K562 (cell line): ENCODE measurements at regions not wholly inside any gene's neighbourhood (a gene's known extent, or its start where the extent isn't known, plus 50 kb on each side); places are given as distances from the start of the nearest gene placed in this dataset.

Source experiments
- ATAC-seq: fragments of 200-7000 bp; cut with Tn5 transposase; 3 replicates; pipeline ENCODE4 v1.9.1; 2020; ENCODE audit warnings: moderate library complexity
- BruUV-seq: library from RNA; stranded (reverse); fragments of 400-500 nt; replicated peaks from 2 replicates; lab custom pipeline; 2021; lab: Mats Ljungman, UMichigan
- CTCF ChIA-PET: fragments of 300-600 bp; formaldehyde crosslinking; extraction: SDS; loops from one replicate; lab custom pipeline; 2021; ENCODE audit warnings: low intra/inter-chr PET ratio; lab: Yijun Ruan, JAX
- POLR2A ChIA-PET: fragments of 300-600, 350-650 bp; sonication (Branson Sonifier 250); formaldehyde crosslinking; extraction: SDS; loops from one replicate; lab custom pipeline; 2021; ENCODE audit warnings: antibody characterized with exemption, inconsistent platforms; lab: Yijun Ruan, JAX
- DNase-seq, 4 experiments: peaks; one replicate each; pipeline versions ENCODE4 v3.0.0 to v3.0.0-alpha.2; 2011 to 2018; ENCODE audit warnings: low spot score in 3 of 4, mixed read lengths in 3 of 4; ENCODE audit errors: extremely low read depth in 1 of 4
- FAIRE-seq: peaks from 2 replicates; lab custom pipeline; 2011; peaks lifted over from hg19 to GRCh38; lab: Jason Lieb, UNC
- H2AFZ ChIP-seq: 2 replicates; pipeline ENCODE4 v1.6.0; 2011; ENCODE audit warnings: low read depth, low read length, control low read depth, inconsistent platforms
- H3K27ac ChIP-seq: fragments of 200-600 bp; 3 replicates; pipeline ENCODE4 v1.8.0; 2011; ENCODE audit warnings: low read depth, mild to moderate bottlenecking, control low read depth, inconsistent platforms, low read length, moderate library complexity, mixed read lengths; ENCODE audit errors: extremely low read depth
- H3K27me3 ChIP-seq, 2 experiments: fragments of 300-600 bp in 1 of 2; 2 replicates in 1 of 2; 3 replicates in 1 of 2; pipeline versions ENCODE4 v1.6.0 to v1.8.0; 2011; ENCODE audit warnings: inconsistent platforms in 2 of 2, low read length in 2 of 2, mild to moderate bottlenecking in 1 of 2, mixed read lengths in 1 of 2, moderate library complexity in 1 of 2; ENCODE audit not compliant: control insufficient read depth in 2 of 2, insufficient read depth in 2 of 2
- H3K36me3 ChIP-seq: fragments of 300-600 bp; 3 replicates; pipeline ENCODE4 v1.8.0; 2011; ENCODE audit warnings: mild to moderate bottlenecking, low read length, inconsistent platforms; ENCODE audit not compliant: control insufficient read depth, insufficient read depth
- H3K4me1 ChIP-seq, 2 experiments: fragments of 200-600 bp in 1 of 2; replicated peaks in 1 of 2; 2 replicates in 1 of 2; 3 replicates in 1 of 2; pipeline versions ENCODE4 v1.5.1 to v1.8.0; 2011; ENCODE audit warnings: inconsistent platforms in 2 of 2, low read length in 2 of 2, mild to moderate bottlenecking in 1 of 2, mixed read lengths in 1 of 2, moderate library complexity in 1 of 2; ENCODE audit not compliant: control insufficient read depth in 2 of 2, insufficient read depth in 2 of 2
- H3K4me2 ChIP-seq: 2 replicates; pipeline ENCODE4 v1.6.1; 2011; ENCODE audit warnings: low read length, control low read depth, inconsistent platforms, mixed read lengths; ENCODE audit not compliant: insufficient read depth
- H3K4me3 ChIP-seq: fragments of 200-600 bp; sonication (generic), shearing (Covaris generic); 2 replicates; pipeline ENCODE4 v1.5.1; 2016; ENCODE audit warnings: control low read depth, inconsistent platforms
- H3K79me2 ChIP-seq: fragments of 200-600 bp; 3 replicates; pipeline ENCODE4 v1.8.0; 2011; ENCODE audit warnings: low read length, inconsistent platforms; ENCODE audit not compliant: control insufficient read depth, insufficient read depth
- H3K9ac ChIP-seq, 2 experiments: 2 replicates each; pipeline versions ENCODE4 v1.6.0 to v1.6.1; 2011; ENCODE audit warnings: low read depth in 2 of 2, low read length in 2 of 2, control low read depth in 1 of 2, inconsistent platforms in 1 of 2, mild to moderate bottlenecking in 1 of 2, mixed read lengths in 1 of 2; ENCODE audit not compliant: insufficient read depth in 1 of 2
- H3K9me1 ChIP-seq: one replicate; pipeline ENCODE4 v1.6.0; 2011; ENCODE audit warnings: inconsistent platforms, mild to moderate bottlenecking, low read length, moderate library complexity; ENCODE audit not compliant: control insufficient read depth, insufficient read depth
- H3K9me3 ChIP-seq: replicated peaks from 2 replicates; pipeline ENCODE4 v1.5.1; 2011; ENCODE audit warnings: low read depth, low read length, inconsistent platforms; ENCODE audit not compliant: control insufficient read depth, insufficient read depth
- H4K20me1 ChIP-seq: replicated peaks from 2 replicates; pipeline ENCODE4 v1.6.1; 2011; ENCODE audit warnings: low read length, inconsistent platforms, mixed read lengths; ENCODE audit not compliant: control insufficient read depth, insufficient read depth
- DNMT1 ChIP-seq: fragments of 450-650 bp; IDR thresholded peaks from 2 replicates; pipeline ENCODE4 v1.6.1; 2016; ENCODE audit warnings: antibody characterized with exemption, mild to moderate bottlenecking
- ERF ChIP-seq: fragments of 450-650 bp; formaldehyde crosslinking; IDR thresholded peaks from 2 replicates; pipeline ENCODE4 v1.4.0; 2020; ENCODE audit warnings: mild to moderate bottlenecking, mixed read lengths
- HNRNPL ChIP-seq: fragments of 200-400 bp; formaldehyde crosslinking; IDR thresholded peaks from 2 replicates; pipeline ENCODE4 v1.6.1; 2017; ENCODE audit warnings: low read depth, mild to moderate bottlenecking, low read length
- SMAD2 ChIP-seq: fragments of 150-350 bp; IDR thresholded peaks from 2 replicates; pipeline ENCODE4 v1.6.1; 2014; ENCODE audit warnings: low read depth, mild to moderate bottlenecking, low read length
- SPI1 ChIP-seq: IDR thresholded peaks from 2 replicates; pipeline ENCODE4 v1.6.1; 2011; ENCODE audit warnings: low read depth, low read length, control low read depth, borderline replicate concordance
- ZBTB5 ChIP-seq: fragments of 450-650 bp; IDR thresholded peaks from 2 replicates; pipeline ENCODE4 v1.6.1; 2017; ENCODE audit warnings: antibody characterized with exemption
- WGBS: fragments of 100-300 bp; shearing (Covaris generic); methylation state at CpG from one replicate; pipeline ENCODE4 v1.1.6; 2016; ENCODE audit warnings: low coverage, mixed read lengths; ENCODE audit not compliant: insufficient coverage; ENCODE audit errors: missing lambda C conversion rate; 5-methylcytosine and 5-hydroxymethylcytosine counted together
- in situ Hi-C: fragments of 300-500 bp; cut with MboI; formaldehyde crosslinking; loops from 4 replicates; pipeline ENCODE4 v1.15.0; 2018; ENCODE audit warnings: inconsistent platforms, mixed read lengths
- intact Hi-C: fragments of 100-400 bp; cut with micrococcal nuclease; formaldehyde crosslinking; loops from 2 replicates; pipeline ENCODE4 v1.14.2; 2022
- TF ChIP-seq, protein P1 (sequence below): fragments of 250-450 bp; sonication (Bioruptor Pico); IDR thresholded peaks from 2 replicates; pipeline ENCODE4 v1.5.0; 2021
- TF ChIP-seq, protein P2 (sequence below): sonication (generic); formaldehyde crosslinking; IDR thresholded peaks from 2 replicates; pipeline ENCODE4 v1.9.0; 2022; ENCODE audit warnings: mild to moderate bottlenecking, missing genetic modification reagents

DNA sequence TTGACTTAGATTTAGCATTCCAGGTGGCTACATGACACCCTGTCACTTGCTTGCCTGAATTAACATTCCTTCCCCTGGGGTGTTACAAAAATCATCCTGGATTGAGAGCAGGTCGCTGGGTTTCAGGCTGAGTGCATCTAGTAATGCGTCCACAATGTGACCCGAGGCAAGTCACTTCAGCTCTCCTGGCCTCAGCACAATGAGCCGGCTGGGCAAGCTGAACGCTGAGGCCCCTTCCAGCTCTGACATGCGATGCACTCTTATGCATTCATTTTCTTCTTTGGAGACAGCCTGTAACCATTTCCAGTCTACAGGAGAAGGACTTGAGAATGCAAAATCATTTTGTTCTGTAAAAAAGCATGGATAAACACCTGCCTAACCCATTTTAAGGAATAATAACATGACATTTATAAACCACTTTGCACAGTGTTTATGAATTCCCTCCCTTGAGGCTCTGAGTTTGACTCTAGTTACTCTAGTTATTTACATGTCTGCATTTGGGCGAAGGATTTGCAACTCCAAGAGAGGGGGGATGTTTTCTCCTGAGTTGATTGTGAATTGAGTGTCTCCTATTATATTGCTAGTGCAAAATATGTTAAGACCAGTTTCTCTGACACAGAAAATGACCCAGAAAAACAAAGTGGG lies 63.0 kb upstream of the CPO start:
- Histone ChIP-seq H4K20me1 (no peaks in the 10 kb centered on the region), H2AFZ (no peak overlapping the region), H3K4me1 (no peaks in the 10 kb centered on the region), H3K4me2 (no peak overlapping the region), H3K79me2 (no peaks in the 10 kb centered on the region), H3K27ac (no peak overlapping the region), H3K9me1 (no peaks in the 10 kb centered on the region), H3K9ac (no peak overlapping the region), H3K36me3 (no peaks in the 10 kb centered on the region), H3K27me3 (no peaks in the 10 kb centered on the region), H3K9me3 (no peaks in the 10 kb centered on the region), H3K4me3 (no peak overlapping the region)
- DNase-seq (no peak), FAIRE-seq (no peak), ATAC-seq (no peak)
- in situ Hi-C loops (no loop called here), intact Hi-C loops (no loop called here)
- BruUV-seq = no TSS peak
- ChIA-PET CTCF (no interaction called here), POLR2A (no interaction called here)
- TF ChIP-seq HNRNPL = no peak
- TF ChIP-seq SPI1 = no peak
- WGBS = 0% methylated on average over 7 of the region's 7 CpGs

- Histone ChIP-seq H3K4me1 (no peaks in the 10 kb centered on the region), H3K79me2 (no peaks in the 10 kb centered on the region), H3K36me3 (no peaks in the 10 kb centered on the region), H4K20me1 (no peaks in the 10 kb centered on the region), H2AFZ (no peak overlapping the region), H3K9me3 (no peaks in the 10 kb centered on the region), H3K4me2 (no peak overlapping the region), H3K9me1 (no peaks in the 10 kb centered on the region), H3K9ac (no peak overlapping the region), H3K27ac (no peak overlapping the region), H3K4me3 (no peak overlapping the region), H3K27me3 (no peaks in the 10 kb centered on the region)
- DNase-seq (no peak), FAIRE-seq (no peak), ATAC-seq (no peak)
- in situ Hi-C loops = no loop called here
- WGBS = 2% methylated on average over 11 of the region's 11 CpGs
- no TSS peak for BruUV-seq
- ChIA-PET CTCF (no interaction called here), POLR2A (no interaction called here)
- intact Hi-C loops = no loop called here
- TF ChIP-seq ERF (CRISPR knock-in tag) (no peak), DNMT1 (no peak), SMAD2 (no peak), ZBTB5 (no peak)
- TF ChIP-seq, protein P1, sequence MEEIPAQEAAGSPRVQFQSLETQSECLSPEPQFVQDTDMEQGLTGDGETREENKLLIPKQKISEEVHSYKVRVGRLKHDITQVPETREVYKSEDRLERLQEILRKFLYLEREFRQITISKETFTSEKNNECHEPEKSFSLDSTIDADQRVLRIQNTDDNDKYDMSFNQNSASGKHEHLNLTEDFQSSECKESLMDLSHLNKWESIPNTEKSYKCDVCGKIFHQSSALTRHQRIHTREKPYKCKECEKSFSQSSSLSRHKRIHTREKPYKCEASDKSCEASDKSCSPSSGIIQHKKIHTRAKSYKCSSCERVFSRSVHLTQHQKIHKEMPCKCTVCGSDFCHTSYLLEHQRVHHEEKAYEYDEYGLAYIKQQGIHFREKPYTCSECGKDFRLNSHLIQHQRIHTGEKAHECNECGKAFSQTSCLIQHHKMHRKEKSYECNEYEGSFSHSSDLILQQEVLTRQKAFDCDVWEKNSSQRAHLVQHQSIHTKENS = no peak
- TF ChIP-seq, protein P2, sequence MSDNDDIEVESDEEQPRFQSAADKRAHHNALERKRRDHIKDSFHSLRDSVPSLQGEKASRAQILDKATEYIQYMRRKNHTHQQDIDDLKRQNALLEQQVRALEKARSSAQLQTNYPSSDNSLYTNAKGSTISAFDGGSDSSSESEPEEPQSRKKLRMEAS (CRISPR knock-in tag) = no peak
Measured at GRCh38 chr2:206881708-206882410, 57.5 kb upstream of the CPO start.
